Activated B cell treated with CpG ODN at 0.5 μM for 24 hours (primary cell): ENCODE measurements at regions not wholly inside any gene's neighbourhood (a gene's known extent, or its start where the extent isn't known, plus 50 kb on each side); places are given as distances from the start of the nearest gene placed in this dataset.

Experiments used
- ATAC-seq: fragments of 200-7000 bp; cut with Tn5 transposase; one replicate; pipeline ENCODE4 v1.10.0; 2021; ENCODE audit warnings: low read depth, mild to moderate bottlenecking, moderate library complexity
- CTCF ChIA-PET: fragments of 350-600 bp; sonication (Branson Sonifier 250); formaldehyde crosslinking; loops from one replicate; lab custom pipeline; 2021; ENCODE audit warnings: antibody characterized with exemption; lab: Charles Lee
- POLR2A ChIA-PET: fragments of 350-600 bp; sonication (Branson Sonifier 250); formaldehyde crosslinking; loops from one replicate; lab custom pipeline; 2021; ENCODE audit warnings: antibody characterized with exemption; lab: Charles Lee
- DNase-seq: peaks from one replicate; pipeline ENCODE4 v3.0.0; 2022
- H3K27ac Mint-ChIP-seq: one replicate; pipeline ENCODE4 v1.8.0; 2020; ENCODE audit warnings: mixed read lengths
- H3K27me3 Mint-ChIP-seq: one replicate; pipeline ENCODE4 v1.8.0; 2021; ENCODE audit warnings: mixed read lengths
- H3K36me3 Mint-ChIP-seq: one replicate; pipeline ENCODE4 v1.8.0; 2021; ENCODE audit warnings: low read depth, mixed read lengths
- H3K4me1 Mint-ChIP-seq: one replicate; pipeline ENCODE4 v1.8.0; 2021; ENCODE audit warnings: mixed read lengths
- H3K4me3 Mint-ChIP-seq: one replicate; pipeline ENCODE4 v1.8.0; 2020; ENCODE audit warnings: mild to moderate bottlenecking, mixed read lengths
- H3K9me3 Mint-ChIP-seq: one replicate; pipeline ENCODE4 v1.8.0; 2020; ENCODE audit warnings: mixed read lengths
- intact Hi-C: fragments of 100-400 bp; cut with micrococcal nuclease; formaldehyde crosslinking; loops from one replicate; pipeline ENCODE4 v1.15.1; 2024
- TF ChIP-seq, protein P1 (sequence below): fragments of 200-600 bp; IDR thresholded peaks from one replicate; pipeline ENCODE4 v1.8.0; 2022; ENCODE audit warnings: antibody characterized with exemption, mild to moderate bottlenecking

DNA sequence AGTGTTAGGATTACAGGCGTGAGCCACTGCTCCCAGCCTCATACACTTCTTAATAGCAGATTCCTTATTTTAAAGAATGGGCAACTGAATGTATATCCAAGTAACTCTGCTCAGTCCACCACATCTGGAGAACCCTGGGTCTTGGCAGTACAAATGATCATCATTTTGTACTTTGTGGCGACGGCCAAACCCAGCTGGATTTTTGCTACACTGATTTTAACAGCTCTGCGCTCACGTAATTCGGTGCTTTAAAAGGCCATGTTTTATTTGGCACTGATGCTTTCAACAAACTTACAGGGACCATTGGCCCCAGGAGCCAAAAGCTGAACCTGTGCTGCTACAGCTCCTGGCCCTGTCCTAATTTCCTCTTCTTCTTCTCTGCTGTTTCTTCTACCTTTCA is 60.8 kb upstream of the PDE3B start:
- Mint-ChIP-seq H3K4me3 (no peak overlapping the region), H3K36me3 (no peaks in the 10 kb centered on the region), H3K27me3 (peaks cover 5% of the 10 kb centered on the region), H3K27ac (no peak overlapping the region), H3K9me3 (no peaks in the 10 kb centered on the region), H3K4me1 (peaks cover 26% of the 10 kb centered on the region)
- ATAC-seq, result no peak
- CTCF ChIA-PET, result no interaction called here
- no peak for DNase-seq
- intact Hi-C loops, result no loop called here
- TF ChIP-seq, protein P1, sequence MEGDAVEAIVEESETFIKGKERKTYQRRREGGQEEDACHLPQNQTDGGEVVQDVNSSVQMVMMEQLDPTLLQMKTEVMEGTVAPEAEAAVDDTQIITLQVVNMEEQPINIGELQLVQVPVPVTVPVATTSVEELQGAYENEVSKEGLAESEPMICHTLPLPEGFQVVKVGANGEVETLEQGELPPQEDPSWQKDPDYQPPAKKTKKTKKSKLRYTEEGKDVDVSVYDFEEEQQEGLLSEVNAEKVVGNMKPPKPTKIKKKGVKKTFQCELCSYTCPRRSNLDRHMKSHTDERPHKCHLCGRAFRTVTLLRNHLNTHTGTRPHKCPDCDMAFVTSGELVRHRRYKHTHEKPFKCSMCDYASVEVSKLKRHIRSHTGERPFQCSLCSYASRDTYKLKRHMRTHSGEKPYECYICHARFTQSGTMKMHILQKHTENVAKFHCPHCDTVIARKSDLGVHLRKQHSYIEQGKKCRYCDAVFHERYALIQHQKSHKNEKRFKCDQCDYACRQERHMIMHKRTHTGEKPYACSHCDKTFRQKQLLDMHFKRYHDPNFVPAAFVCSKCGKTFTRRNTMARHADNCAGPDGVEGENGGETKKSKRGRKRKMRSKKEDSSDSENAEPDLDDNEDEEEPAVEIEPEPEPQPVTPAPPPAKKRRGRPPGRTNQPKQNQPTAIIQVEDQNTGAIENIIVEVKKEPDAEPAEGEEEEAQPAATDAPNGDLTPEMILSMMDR, result no peak
- POLR2A ChIA-PET, result no interaction called here

DNA sequence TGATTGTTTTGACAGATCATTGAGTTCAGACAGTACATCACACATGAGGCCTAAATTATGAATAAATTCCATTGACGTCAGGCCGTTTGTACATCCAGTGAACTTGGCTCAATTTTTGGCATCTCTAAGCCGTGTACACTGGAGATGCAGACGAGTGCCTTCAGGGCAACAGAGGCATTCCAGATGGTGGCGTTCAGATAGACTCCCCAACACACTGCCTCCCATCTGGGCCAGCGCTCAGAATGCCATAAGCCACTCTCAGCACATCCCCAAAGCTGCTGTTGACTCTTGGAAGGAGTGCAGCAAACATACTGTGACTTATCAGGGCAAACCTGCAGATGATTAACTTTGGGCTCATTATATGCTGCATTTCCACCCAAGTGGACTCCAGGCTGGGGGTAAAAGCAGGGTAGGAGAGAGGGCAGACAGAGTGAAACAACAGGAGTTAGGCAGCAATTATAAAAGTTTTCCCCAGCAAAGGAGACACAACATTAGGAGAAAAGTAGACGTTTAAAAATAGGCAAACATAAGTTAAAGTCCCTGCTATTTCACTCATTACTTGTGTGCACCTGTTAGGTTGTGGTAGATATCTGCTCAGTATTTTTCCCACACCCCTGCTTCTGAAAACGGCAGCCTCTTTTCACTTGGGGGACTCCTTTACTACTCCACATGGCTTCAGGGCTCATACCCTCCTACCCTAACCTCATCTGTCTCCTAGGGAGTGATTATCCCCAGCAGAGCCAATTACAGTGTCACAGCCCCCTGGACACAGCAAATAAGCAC is 60.2 kb upstream of the PDE3B start:
- ATAC-seq (no peak), DNase-seq (no peak)
- H3K36me3 Mint-ChIP-seq, result no peaks in the 10 kb centered on the region
- no peak overlapping the region for H3K27ac Mint-ChIP-seq
- intact Hi-C loops, result no loop called here
- H3K4me3 Mint-ChIP-seq, result no peak overlapping the region
- peaks cover 5% of the 10 kb centered on the region for H3K27me3 Mint-ChIP-seq
- ChIA-PET POLR2A (no interaction called here), CTCF (no interaction called here)
- TF ChIP-seq, protein P1, result no peak
- H3K9me3 Mint-ChIP-seq, result no peaks in the 10 kb centered on the region
- peaks cover 19% of the 10 kb centered on the region for H3K4me1 Mint-ChIP-seq

DNA sequence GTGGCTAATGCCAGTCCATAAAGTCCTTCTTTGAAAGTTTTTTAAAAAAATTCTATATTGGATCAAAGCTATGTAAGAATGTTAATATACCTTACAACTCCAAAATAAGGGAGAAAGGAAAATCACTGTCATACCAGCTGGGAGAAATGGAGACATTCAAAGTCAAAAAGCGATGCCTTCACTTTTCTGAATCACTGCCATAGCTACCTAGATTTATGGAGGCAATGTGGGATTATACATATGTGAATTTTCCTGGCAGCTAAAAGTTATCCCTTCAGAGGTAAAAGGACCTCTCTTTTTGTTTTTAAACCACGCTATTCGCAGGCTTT is 59.6 kb upstream of the PDE3B start:
- no peaks in the 10 kb centered on the region for H3K9me3 Mint-ChIP-seq
- H3K4me1 Mint-ChIP-seq, result peaks cover 14% of the 10 kb centered on the region
- ATAC-seq, result no peak
- no peak for DNase-seq
- H3K4me3 Mint-ChIP-seq, result no peak overlapping the region
- H3K36me3 Mint-ChIP-seq, result no peaks in the 10 kb centered on the region
- peaks cover 5% of the 10 kb centered on the region for H3K27me3 Mint-ChIP-seq
- ChIA-PET POLR2A (no interaction called here), CTCF (no interaction called here)
- TF ChIP-seq, protein P1, result no peak
- intact Hi-C loops, result no loop called here
- H3K27ac Mint-ChIP-seq, result no peak overlapping the region

DNA sequence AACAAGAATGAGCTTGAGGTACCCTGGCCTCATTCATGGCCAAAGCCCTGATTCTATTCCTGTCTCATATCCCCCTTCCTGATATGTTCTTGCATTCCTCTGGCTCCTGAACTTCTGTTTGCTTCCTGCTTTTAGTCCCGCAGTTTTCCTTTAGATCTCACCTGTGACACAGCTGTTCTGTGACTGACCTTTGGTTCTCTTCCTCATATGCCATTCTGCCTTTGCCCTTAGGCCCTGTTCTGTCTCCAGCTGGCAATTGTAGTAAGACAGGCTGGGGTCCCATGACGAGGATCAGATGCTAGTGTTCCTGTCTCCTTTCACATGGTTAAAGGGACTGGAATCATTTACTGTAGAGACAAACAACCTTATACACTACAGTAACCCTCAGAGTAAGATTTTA is 59.0 kb upstream of the PDE3B start:
- H3K27ac Mint-ChIP-seq, result no peak overlapping the region
- CTCF ChIA-PET, result no interaction called here
- ATAC-seq (no peak), DNase-seq (no peak)
- intact Hi-C loops, result no loop called here
- TF ChIP-seq, protein P1, result no peak
- POLR2A ChIA-PET, result interaction anchor here (0.7 kb wide), 1 partner anchor 61 kb away, joined by 5 read pairs; no protein-coding TSS in a partner anchor
- no peaks in the 10 kb centered on the region for H3K9me3 Mint-ChIP-seq
- H3K36me3 Mint-ChIP-seq, result no peaks in the 10 kb centered on the region
- peaks cover 10% of the 10 kb centered on the region for H3K4me1 Mint-ChIP-seq
- peaks cover 5% of the 10 kb centered on the region for H3K27me3 Mint-ChIP-seq
- H3K4me3 Mint-ChIP-seq, result no peak overlapping the region

DNA sequence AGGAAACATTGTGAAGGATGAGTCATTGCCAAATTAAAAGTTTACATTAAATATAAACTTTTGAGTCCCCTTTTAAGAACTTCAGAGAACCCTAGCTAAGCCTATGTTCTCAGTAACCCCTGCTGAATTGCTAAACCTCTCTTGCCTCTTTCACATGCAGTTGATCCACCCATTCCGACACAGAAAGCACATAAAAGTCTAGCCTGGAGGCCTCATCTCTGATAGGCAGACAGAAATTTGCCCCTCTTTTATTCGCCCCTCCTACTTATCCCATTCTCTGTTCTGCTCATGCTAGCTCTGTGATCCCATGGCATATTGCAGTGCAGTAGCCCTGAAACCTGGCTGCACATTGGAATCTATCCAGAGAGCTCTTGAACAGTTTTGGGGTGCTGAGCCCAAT is 58.2 kb upstream of the PDE3B start:
- intact Hi-C loops, result no loop called here
- H3K27me3 Mint-ChIP-seq, result peaks cover 6% of the 10 kb centered on the region
- H3K27ac Mint-ChIP-seq, result no peak overlapping the region
- H3K4me3 Mint-ChIP-seq, result no peak overlapping the region
- DNase-seq, result no peak
- ChIA-PET CTCF (no interaction called here), POLR2A (no interaction called here)
- ATAC-seq, result no peak
- peaks cover 2% of the 10 kb centered on the region for H3K4me1 Mint-ChIP-seq
- TF ChIP-seq, protein P1, result no peak
- H3K36me3 Mint-ChIP-seq, result no peaks in the 10 kb centered on the region
- H3K9me3 Mint-ChIP-seq, result peaks cover under 1% of the 10 kb centered on the region
